HEK293T (cell line): ENCODE measurements at regions not wholly inside any gene's neighbourhood (a gene's known extent, or its start where the extent isn't known, plus 50 kb on each side); places are given as distances from the start of the nearest gene placed in this dataset.
A peak's percentile ranks its signal among the peaks of the same experiment; 100 is the strongest.

Source experiments
- CTCF ChIA-PET: fragments of 350-600 bp; formaldehyde crosslinking; extraction: SDS; loops from one replicate; lab custom pipeline; 2021; ENCODE audit warnings: antibody characterized with exemption, inconsistent platforms; lab: Yijun Ruan, JAX
- POLR2A ChIA-PET: fragments of 350-600 bp; formaldehyde crosslinking; extraction: SDS; loops from one replicate; lab custom pipeline; 2020; ENCODE audit warnings: antibody characterized with exemption, inconsistent platforms; lab: Yijun Ruan, JAX
- DNase-seq: peaks from one replicate; pipeline ENCODE4 v3.0.0; 2012; ENCODE audit warnings: mixed read lengths; ENCODE audit errors: extremely low spot score
- ARNT ChIP-seq: fragments of 450-650 bp; IDR thresholded peaks from 2 replicates; pipeline ENCODE4 v1.6.1; 2017; ENCODE audit warnings: mild to moderate bottlenecking
- BHLHE40 ChIP-seq: fragments of 450-650 bp; IDR thresholded peaks from 2 replicates; pipeline ENCODE4 v1.6.1; 2016; ENCODE audit warnings: mild to moderate bottlenecking, moderate library complexity, borderline replicate concordance
- CTBP1 ChIP-seq: fragments of 450-650 bp; IDR thresholded peaks from 2 replicates; pipeline ENCODE4 v1.6.1; 2016; ENCODE audit warnings: borderline replicate concordance
- ELF4 ChIP-seq: fragments of 450-650 bp; IDR thresholded peaks from 2 replicates; pipeline ENCODE4 v1.6.1; 2017; ENCODE audit warnings: antibody characterized with exemption
- FOXA1 ChIP-seq: fragments of 450-650 bp; IDR thresholded peaks from 2 replicates; pipeline ENCODE4 v1.6.1; 2016; ENCODE audit warnings: mild to moderate bottlenecking
- FOXK2 ChIP-seq: fragments of 450-650 bp; IDR thresholded peaks from 2 replicates; pipeline ENCODE4 v1.6.1; 2016; ENCODE audit warnings: mild to moderate bottlenecking
- FOXM1 ChIP-seq: fragments of 450-650 bp; IDR thresholded peaks from 2 replicates; pipeline ENCODE4 v1.6.1; 2017; ENCODE audit warnings: mild to moderate bottlenecking, borderline replicate concordance
- HDGF ChIP-seq: fragments of 450-650 bp; IDR thresholded peaks from 2 replicates; pipeline ENCODE4 v1.6.1; 2017; ENCODE audit warnings: antibody characterized with exemption, borderline replicate concordance
- L3MBTL2 ChIP-seq: fragments of 450-650 bp; conservative IDR thresholded peaks from 2 replicates; pipeline ENCODE4 v1.6.1; 2016; ENCODE audit warnings: mild to moderate bottlenecking
- LEF1 ChIP-seq: fragments of 450-650 bp; IDR thresholded peaks from 2 replicates; pipeline ENCODE4 v1.6.1; 2017; ENCODE audit warnings: mild to moderate bottlenecking, borderline replicate concordance
- PKNOX1 ChIP-seq: fragments of 450-650 bp; IDR thresholded peaks from 2 replicates; pipeline ENCODE4 v1.6.1; 2016
- SP1 ChIP-seq: fragments of 450-650 bp; IDR thresholded peaks from 2 replicates; pipeline ENCODE4 v1.6.1; 2017
- SUZ12 ChIP-seq: fragments of 450-650 bp; IDR thresholded peaks from 2 replicates; pipeline ENCODE4 v1.6.1; 2016; ENCODE audit warnings: mild to moderate bottlenecking
- TARDBP ChIP-seq: fragments of 450-650 bp; IDR thresholded peaks from 2 replicates; pipeline ENCODE4 v1.6.1; 2016
- ZNF384 ChIP-seq: fragments of 450-650 bp; IDR thresholded peaks from 2 replicates; pipeline ENCODE4 v1.6.1; 2016

GRCh38 chr3:72597043-72597442 is 251.2 kb downstream of the SHQ1 start:
- CTCF ChIA-PET, result no interaction called here
- POLR2A ChIA-PET, result no interaction called here
- DNase-seq, result no peak

GRCh38 chr3:72595927-72596610 is 252.2 kb downstream of the SHQ1 start:
- TF ChIP-seq FOXA1, result no peak
- no peak for TF ChIP-seq ARNT
- no peak for TF ChIP-seq ELF4
- TF ChIP-seq TARDBP, result no peak
- no peak for TF ChIP-seq LEF1
- TF ChIP-seq BHLHE40, result no peak
- TF ChIP-seq ZNF384, result no peak
- no peak for TF ChIP-seq PKNOX1
- TF ChIP-seq L3MBTL2, result no peak
- no peak for TF ChIP-seq HDGF
- no peak for TF ChIP-seq FOXK2
- TF ChIP-seq SP1, result no peak
- no peak for TF ChIP-seq SUZ12
- no peak for TF ChIP-seq FOXM1
- TF ChIP-seq CTBP1, result no peak
- POLR2A ChIA-PET, result no interaction called here
- no peak for DNase-seq
- CTCF ChIA-PET, result no interaction called here

More at GRCh38 chr3:72597043-72597442, 251.2 kb downstream of the SHQ1 start:
- TF ChIP-seq ARNT (no peak), SUZ12 (no peak), HDGF (no peak), SP1 (no peak), BHLHE40 (no peak)

- CTCF ChIA-PET, result interaction anchor here (0.6 kb wide), 1 partner anchor 177 kb away, joined by 3 read pairs; no protein-coding TSS in a partner anchor
- POLR2A ChIA-PET, result no interaction called here
- no peak for TF ChIP-seq ELF4
- no peak for DNase-seq
Measured at GRCh38 chr3:72595376-72595775, 252.9 kb downstream of the SHQ1 start.

GRCh38 chr3:72594615-72595215 is 253.5 kb downstream of the SHQ1 start:
- TF ChIP-seq ELF4 (no peak), FOXM1 (no peak), PKNOX1 (no peak), CTBP1 (no peak)
- DNase-seq, result no peak
- ChIA-PET CTCF (interaction anchor here (0.6 kb wide), 1 partner anchor 176 kb away, joined by 3 read pairs; no protein-coding TSS in a partner anchor), POLR2A (no interaction called here)

- ChIA-PET CTCF (no interaction called here), POLR2A (interaction anchor here (0.6 kb wide), 1 partner anchor 9 kb away, joined by 4 read pairs; no protein-coding TSS in a partner anchor)
- no peak for DNase-seq
- TF ChIP-seq FOXK2 (no peak), LEF1 (no peak), BHLHE40 (no peak), SP1 (no peak), HDGF (no peak), ARNT (no peak), CTBP1 (no peak), FOXM1 (no peak)
Measured at GRCh38 chr3:72593881-72594397, 254.3 kb downstream of the SHQ1 start.

GRCh38 chr3:72591522-72592421 is 256.5 kb downstream of the SHQ1 start:
- DNase-seq, result peak; percentile 44
- POLR2A ChIA-PET, result no interaction called here
- TF ChIP-seq HDGF, result no peak
- TF ChIP-seq TARDBP, result no peak
- no peak for TF ChIP-seq SP1
- TF ChIP-seq PKNOX1, result peak; percentile 60
- TF ChIP-seq FOXA1, result no peak
- no peak for TF ChIP-seq ARNT
- TF ChIP-seq FOXK2, result no peak
- CTCF ChIA-PET, result interaction anchor here (0.6 kb wide), 1 partner anchor 733 kb away, joined by 5 read pairs; no protein-coding TSS in a partner anchor
